Stimulated activated CD4-positive, alpha-beta T cell treated with anti-CD3 and anti-CD28 coated beads, Interleukin-15, amount 100 ng/mL, for 48 hours (primary cell): ENCODE measurements at regions not wholly inside any gene's neighbourhood (a gene's known extent, or its start where the extent isn't known, plus 50 kb on each side); places are given as distances from the start of the nearest gene placed in this dataset.
"Not testable (repeated sequence)": the region's sequence is repeated elsewhere in the genome, so short reads cannot be mapped to it uniquely, and the experiment has no call there.

ENCODE experiments used
- DNase-seq, 2 donors: peaks; one replicate each; pipeline ENCODE4 v3.0.0-alpha.2; 2020; ENCODE audit warnings: low read depth in 2 of 2

GRCh38 chr6:92952111-92952510, 467.2 kb downstream of the EPHA7 start:
- DNase-seq: not testable (repeated sequence)

- no peak for DNase-seq
These were observed 473.6 kb downstream of the EPHA7 start for GRCh38 chr6:92945799-92946198.

DNA sequence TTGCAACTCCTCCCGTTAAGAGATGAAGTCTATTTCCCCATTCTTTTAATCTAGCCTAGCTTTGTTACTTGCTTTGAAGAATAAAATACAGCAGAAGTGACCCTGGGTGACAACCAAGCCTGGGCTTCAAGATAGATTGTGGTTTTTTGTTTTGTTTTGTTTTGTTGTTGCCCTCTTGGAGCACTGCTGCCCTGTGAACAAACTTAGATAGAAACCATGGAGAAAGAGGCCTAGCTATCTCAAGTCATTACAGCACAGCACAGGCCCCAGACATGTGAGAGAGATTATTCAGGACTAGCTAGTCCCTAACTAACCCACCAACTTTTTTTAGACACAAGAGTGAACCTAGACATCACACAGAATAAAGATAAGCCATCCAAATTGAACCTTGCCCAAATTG, 475.2 kb downstream of the EPHA7 start:
- no peak for DNase-seq

GRCh38 chr6:92942549-92942948, 476.8 kb downstream of the EPHA7 start:
- DNase-seq: no peak

DNA sequence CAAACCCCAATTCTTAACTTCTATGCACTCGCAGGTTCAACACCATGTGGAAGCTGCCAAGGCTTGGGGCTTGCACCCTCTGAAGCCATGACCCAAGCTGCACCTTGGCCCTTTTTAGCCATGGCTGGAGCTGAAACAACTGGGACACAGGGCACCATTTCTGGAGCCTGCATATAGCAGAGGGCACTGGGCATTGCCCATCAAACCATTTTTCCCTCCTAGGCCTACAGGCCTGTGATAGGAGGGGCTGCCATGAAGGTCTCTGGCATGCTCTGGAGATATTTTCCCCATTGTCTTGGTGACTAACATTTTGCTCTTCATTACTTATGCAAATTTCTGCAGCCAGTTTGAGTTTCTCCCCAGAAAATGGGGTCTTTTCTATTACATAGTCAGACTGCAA, 484.7 kb downstream of the EPHA7 start:
- DNase-seq: no peak

DNA sequence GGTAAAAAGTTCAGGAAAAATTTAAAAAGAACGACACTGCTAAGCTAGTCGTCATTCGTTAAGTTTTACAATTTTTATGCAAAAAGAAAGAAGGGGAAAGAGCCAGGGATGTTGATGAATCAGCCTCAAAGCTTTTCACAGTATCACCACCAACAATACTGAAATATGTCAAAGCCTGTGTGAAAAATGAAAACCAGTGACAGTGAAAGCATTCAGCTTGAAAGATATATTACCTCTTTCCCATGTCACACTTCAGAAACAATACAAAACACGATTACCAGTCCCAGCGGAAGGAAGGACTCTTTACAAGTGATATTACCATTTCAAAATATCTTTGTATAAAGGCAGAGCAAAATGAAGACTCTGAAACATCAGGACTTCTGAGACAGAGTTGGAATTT, 489.2 kb downstream of the EPHA7 start:
- no peak for DNase-seq

DNA sequence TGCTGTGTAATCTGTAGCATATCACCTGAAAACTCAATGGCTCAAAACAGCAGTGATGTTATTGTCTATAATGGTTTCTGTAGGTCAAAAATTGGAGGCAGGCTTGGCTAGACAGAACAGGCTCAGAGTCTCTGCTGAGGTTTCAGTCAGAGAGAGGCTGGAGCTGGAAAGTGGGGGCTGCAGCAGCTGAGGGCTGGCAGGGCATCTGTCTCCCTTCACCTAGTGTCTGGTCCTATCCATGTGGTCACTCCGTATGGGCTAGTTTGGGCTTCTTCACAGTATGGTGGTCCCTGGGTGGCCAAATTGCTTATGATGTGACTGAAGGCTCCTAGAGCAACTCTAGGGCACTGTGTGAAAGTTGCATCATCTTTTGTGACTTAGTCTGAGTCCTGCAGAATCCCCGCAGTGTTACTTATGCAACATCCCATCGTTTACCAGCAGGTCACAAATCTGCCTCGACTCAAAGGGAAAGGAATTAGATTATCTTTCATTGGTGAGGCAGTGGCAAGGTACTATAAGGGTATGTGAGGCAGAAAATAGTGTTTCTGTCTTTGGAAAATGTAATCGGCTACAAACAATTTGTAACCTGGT, 497.0 kb downstream of the EPHA7 start:
- no peak for DNase-seq

DNA sequence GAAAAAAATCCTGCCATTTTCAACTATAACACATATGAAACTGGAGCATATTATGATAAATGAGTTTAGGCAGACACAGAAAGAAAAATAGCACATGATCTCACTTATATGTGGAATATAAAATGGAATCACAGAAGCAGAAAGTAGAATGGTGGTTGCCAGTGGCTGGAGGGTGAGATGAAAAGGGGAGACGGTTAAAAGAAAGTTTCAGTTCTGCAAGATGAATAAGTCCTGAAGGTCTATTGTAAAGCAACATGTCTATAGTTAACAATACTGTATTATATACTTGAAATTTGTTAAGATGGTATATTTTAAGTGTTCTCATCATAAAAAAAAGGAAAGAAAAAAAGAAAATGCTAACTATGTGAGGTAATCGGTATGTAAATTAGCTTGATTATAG, 503.9 kb downstream of the EPHA7 start:
- no peak for DNase-seq

DNA sequence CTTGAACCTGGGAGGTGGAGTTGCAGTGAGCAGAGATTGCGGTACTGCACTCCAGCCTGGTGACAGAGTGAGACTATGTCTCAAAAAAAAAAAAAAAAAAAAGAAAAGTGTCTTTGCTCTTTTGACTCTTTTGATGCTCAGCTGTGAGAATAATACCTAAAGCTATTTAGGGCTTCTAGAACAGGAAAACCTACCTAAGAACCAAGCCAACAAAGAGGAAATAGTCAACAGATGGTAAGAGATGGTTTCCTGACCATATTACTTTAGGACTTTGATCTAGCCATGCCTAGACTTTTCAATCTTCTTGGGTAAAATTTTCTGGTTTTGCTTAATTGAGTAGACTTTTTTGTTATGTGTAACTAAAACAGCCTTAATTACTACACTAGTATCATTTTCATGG, 508.1 kb downstream of the EPHA7 start:
- DNase-seq: no peak

- DNase-seq: no peak
These were observed 508.7 kb downstream of the EPHA7 start for GRCh38 chr6:92910646-92911045.

GRCh38 chr6:92906385-92906784, 513.0 kb downstream of the EPHA7 start:
- no peak for DNase-seq

DNA sequence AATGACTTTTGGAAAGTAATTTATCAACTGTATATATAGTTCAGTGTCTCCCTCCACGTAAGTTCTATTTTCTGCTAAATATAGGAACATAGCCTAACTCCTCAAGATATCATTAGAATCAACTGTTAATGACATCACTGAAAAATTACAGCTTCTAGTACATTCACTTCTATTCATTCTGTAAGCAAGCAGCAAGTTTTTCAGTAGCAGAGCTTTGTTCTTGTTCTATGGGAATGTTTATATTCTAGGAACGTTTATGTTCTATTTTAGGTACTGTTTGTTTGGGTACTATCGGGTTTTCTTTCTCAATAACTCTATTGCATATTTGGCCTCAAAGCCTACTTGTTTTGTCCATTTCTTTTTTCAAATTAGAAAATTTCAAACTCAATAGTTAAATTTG, 525.6 kb downstream of the EPHA7 start:
- DNase-seq: no peak

GRCh38 chr6:92892626-92893170, 526.7 kb downstream of the EPHA7 start:
- no peak for DNase-seq

- DNase-seq: no peak
These were observed 531.0 kb downstream of the EPHA7 start for GRCh38 chr6:92888316-92888715.

DNA sequence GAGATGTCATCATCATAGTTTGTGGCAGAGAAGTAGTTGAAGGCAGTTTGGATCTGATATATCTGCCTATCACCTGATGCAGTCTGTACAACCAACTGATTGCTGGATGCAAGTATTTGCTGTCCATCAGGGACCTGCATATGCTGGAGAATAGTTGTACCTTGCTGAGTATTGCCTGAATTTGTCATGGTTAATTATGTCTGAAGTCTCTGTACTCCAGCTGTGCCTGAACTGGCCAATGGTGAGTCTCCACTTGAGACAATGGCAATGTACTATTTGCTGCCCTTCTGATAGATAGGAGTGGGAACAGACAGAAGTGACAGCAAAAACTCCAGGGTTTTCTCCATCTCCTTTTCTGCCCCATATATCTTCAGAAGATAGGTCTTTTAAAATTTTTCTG, 531.5 kb downstream of the EPHA7 start:
- DNase-seq: no peak

DNA sequence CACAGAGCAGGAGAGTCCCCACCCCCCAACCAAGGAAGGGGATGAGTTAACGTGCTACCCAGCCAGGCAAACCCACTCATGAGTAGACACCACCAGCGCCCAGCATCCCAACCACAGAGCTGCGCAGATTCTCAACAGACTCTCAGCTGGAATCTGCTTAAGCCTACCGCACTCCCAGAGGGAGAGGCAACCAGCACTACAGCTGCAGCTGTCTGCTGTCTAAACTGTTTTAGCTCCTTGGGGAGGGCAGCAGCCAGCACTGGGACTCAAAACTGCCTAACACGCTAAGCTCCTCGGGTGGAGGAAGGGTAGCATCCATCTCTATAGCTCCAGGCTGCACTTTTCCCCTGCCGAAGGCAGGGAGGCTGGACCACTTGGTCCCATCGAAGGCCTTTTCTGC, 539.8 kb downstream of the EPHA7 start:
- no peak for DNase-seq

DNA sequence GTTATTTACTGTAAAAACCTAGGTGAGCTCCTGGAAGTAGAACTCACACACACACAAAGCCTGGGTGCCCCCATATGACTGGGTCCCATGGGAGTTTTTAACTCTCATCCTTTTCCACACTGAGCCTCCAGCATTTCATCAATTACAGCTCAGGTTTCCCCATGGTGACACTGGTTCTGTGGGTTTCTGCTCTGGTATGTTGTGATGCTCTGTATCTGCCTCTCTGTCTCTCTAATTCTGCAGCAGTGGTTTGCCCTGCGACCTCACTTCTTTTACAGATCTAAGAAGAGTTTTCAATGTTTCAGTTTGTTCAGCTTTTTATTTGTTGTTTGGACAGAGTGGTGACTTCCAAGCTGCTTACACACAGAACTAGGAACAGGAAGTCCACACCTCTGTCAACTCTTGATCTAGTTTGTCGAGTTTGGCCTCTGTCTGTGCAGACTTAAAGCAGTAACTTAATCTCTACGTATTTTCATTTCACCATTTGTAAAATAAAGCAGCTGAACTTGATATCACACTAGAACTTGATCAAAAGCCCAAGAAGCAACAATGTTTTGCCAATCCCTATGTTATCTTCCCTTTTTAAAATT, 554.3 kb downstream of the EPHA7 start:
- no peak for DNase-seq

GRCh38 chr6:92849636-92850035, 569.7 kb downstream of the EPHA7 start:
- no peak for DNase-seq

DNA sequence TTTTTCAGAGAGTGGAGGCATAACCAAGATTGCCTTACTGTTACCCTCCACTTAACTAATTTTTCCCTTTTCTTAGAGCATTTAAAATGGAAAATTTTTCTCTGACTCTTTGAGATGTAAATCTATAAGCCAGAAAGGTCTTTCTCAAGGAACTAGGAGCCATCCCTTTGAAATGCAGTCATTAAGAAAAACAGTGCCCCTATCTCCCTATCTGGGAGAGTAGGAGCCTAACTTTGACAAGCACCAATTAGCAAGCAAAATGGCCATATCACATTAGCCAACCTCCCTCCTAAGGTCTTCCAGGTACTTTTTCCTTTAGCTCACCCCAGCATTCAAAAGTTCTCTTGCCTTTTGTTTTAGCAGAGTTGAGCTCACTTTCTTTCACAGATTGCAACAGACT, 570.5 kb downstream of the EPHA7 start:
- DNase-seq: no peak

DNA sequence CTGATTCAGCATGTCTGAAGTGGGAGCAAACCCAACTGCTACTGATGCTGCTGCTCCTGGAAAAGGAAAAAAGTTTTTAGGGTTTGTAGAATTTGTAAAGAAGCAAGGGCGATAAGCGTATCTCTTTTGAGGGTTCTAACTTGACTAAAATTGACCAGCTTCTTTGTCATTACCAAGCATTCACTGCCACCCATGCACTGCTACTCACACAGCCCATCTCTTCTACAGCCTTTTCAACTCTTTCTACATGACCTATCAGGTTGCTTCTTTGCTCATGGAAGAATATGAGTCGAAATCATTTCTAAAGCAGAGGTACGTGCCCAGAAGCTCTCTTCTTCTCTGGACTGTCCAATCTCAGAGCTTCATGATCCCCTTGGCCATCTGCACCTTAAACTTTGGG, 570.9 kb downstream of the EPHA7 start:
- no peak for DNase-seq

- no peak for DNase-seq
These were observed 571.4 kb downstream of the EPHA7 start for GRCh38 chr6:92847988-92848387.

- no peak for DNase-seq
These were observed 579.0 kb downstream of the EPHA7 start for GRCh38 chr6:92840246-92840930.

DNA sequence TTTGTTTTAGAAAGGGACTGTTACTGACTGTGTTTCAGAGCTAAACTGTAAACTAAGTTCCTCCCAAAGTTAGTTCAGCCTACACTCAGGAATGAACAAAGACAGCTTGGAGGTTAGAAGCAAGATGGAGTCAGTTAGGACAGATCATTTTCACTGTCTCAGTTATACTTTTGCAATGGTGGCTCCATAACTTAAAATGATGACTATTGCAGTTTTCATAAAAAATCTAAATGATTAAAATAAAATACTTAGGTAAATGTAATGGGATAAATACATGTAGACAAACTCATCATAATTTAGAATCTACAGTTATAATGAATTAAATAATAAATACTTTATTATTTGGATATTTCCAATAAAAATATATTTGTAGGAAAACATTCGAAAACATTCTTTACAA, 590.6 kb downstream of the EPHA7 start:
- no peak for DNase-seq
